GM13976 (cell line): ENCODE measurements at regions not wholly inside any gene's neighbourhood (a gene's known extent, or its start where the extent isn't known, plus 50 kb on each side); places are given as distances from the start of the nearest gene placed in this dataset.

Experiments used
- DNase-seq: peaks from one replicate; pipeline ENCODE4 v3.0.0; 2012; ENCODE audit warnings: low spot score
- CTCF ChIP-seq: IDR thresholded peaks from 2 replicates; pipeline ENCODE4 v1.5.1; 2012; ENCODE audit warnings: borderline replicate concordance, mild to moderate bottlenecking; ENCODE audit not compliant: insufficient read depth; ENCODE audit errors: extremely low read depth, missing control alignments, control extremely low read depth
- in situ Hi-C: fragments of 300-500 bp; cut with MboI; formaldehyde crosslinking; loops from one replicate; pipeline ENCODE4 v1.12.0; 2022; ENCODE audit warnings: low sequenced_read_pairs, mixed read lengths, inconsistent platforms; ENCODE audit not compliant: unreplicated experiment

GRCh38 chr5:67375606-67376005, 179.0 kb upstream of the CD180 start:
- no peak for TF ChIP-seq CTCF
- DNase-seq = no peak
- in situ Hi-C loops = no loop called here

- TF ChIP-seq CTCF = no peak
- DNase-seq = no peak
- in situ Hi-C loops = no loop called here
Observed at GRCh38 chr5:67374378-67374777, 177.8 kb upstream of the CD180 start.

- no peak for DNase-seq
- TF ChIP-seq CTCF = no peak
- in situ Hi-C loops = no loop called here
Observed at GRCh38 chr5:67373518-67373917, 176.9 kb upstream of the CD180 start.

GRCh38 chr5:67372887-67373286, 176.3 kb upstream of the CD180 start:
- no peak for TF ChIP-seq CTCF
- in situ Hi-C loops = no loop called here
- no peak for DNase-seq

- no peak for TF ChIP-seq CTCF
- DNase-seq = no peak
- in situ Hi-C loops = no loop called here
Observed at GRCh38 chr5:67371924-67372323, 175.3 kb upstream of the CD180 start.

GRCh38 chr5:67366691-67367395, 170.2 kb upstream of the CD180 start:
- in situ Hi-C loops = no loop called here
- DNase-seq = no peak
- no peak for TF ChIP-seq CTCF
